LNCaP clone FGC (cell line): ENCODE measurements at regions not wholly inside any gene's neighbourhood (a gene's known extent, or its start where the extent isn't known, plus 50 kb on each side); places are given as distances from the start of the nearest gene placed in this dataset.

Experiments
- DNase-seq: peaks from one replicate; pipeline ENCODE4 v3.0.0-alpha.2; 2011; ENCODE audit warnings: low read depth
- H3K4me3 ChIP-seq: 2 replicates; pipeline ENCODE4 v1.5.1; 2011; ENCODE audit warnings: mild to moderate bottlenecking, low read depth, low read length, control low read depth
- TF ChIP-seq, protein P1 (sequence below): IDR thresholded peaks from 2 replicates; pipeline ENCODE4 v1.5.1; 2012; ENCODE audit warnings: mild to moderate bottlenecking; ENCODE audit not compliant: control insufficient read depth, insufficient read depth; ENCODE audit errors: extremely low read depth

GRCh38 chr3:144923046-144923775 is 951.6 kb downstream of the DIPK2A start:
- TF ChIP-seq, protein P1, sequence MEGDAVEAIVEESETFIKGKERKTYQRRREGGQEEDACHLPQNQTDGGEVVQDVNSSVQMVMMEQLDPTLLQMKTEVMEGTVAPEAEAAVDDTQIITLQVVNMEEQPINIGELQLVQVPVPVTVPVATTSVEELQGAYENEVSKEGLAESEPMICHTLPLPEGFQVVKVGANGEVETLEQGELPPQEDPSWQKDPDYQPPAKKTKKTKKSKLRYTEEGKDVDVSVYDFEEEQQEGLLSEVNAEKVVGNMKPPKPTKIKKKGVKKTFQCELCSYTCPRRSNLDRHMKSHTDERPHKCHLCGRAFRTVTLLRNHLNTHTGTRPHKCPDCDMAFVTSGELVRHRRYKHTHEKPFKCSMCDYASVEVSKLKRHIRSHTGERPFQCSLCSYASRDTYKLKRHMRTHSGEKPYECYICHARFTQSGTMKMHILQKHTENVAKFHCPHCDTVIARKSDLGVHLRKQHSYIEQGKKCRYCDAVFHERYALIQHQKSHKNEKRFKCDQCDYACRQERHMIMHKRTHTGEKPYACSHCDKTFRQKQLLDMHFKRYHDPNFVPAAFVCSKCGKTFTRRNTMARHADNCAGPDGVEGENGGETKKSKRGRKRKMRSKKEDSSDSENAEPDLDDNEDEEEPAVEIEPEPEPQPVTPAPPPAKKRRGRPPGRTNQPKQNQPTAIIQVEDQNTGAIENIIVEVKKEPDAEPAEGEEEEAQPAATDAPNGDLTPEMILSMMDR: no peak
- no peak for DNase-seq
- H3K4me3 ChIP-seq: no peak overlapping the region

DNA sequence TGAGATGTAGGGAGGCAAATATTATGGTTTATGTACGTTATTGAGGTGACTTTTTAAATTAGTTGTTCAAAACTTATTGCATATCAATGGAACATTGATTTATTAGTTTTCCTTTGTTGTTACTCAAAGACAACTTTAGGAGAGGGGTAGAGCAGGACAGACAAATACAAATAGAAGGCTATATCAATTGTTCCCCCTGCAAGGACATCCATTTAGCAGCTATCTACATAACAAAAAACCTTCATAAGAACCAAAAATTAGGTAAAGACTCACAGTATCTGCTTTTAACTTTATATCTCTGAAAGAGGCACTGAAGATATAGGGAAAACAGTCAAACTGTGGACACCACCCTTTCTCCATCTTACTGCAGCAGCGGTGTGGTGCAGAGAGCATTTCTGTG is 958.8 kb downstream of the DIPK2A start:
- DNase-seq: no peak
- TF ChIP-seq, protein P1: no peak
- H3K4me3 ChIP-seq: no peak overlapping the region

- H3K4me3 ChIP-seq: no peak overlapping the region
- TF ChIP-seq, protein P1: no peak
- no peak for DNase-seq
Measured at GRCh38 chr3:144931590-144931989, 960.0 kb downstream of the DIPK2A start.

GRCh38 chr3:144942093-144942837 is 970.6 kb downstream of the DIPK2A start:
- TF ChIP-seq, protein P1: no peak
- DNase-seq: no peak
- no peak overlapping the region for H3K4me3 ChIP-seq

DNA sequence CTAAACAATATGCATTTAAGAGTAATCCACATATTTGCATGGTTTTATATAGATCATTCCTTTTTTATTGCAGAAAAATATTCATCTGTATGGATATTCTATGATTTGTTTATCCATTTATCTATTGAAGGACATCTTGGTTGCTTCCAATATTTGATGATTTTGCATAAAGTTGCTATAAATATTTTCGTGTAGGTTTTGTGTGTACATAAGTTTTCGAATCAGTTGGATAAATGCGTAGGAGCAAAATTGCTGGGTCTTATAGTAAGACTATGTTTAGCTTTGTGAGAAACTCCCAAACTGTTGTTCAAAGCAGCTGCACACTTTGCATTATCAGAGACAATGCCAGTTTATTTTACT is 971.2 kb downstream of the DIPK2A start:
- DNase-seq: no peak
- no peak overlapping the region for H3K4me3 ChIP-seq
- TF ChIP-seq, protein P1: no peak

DNA sequence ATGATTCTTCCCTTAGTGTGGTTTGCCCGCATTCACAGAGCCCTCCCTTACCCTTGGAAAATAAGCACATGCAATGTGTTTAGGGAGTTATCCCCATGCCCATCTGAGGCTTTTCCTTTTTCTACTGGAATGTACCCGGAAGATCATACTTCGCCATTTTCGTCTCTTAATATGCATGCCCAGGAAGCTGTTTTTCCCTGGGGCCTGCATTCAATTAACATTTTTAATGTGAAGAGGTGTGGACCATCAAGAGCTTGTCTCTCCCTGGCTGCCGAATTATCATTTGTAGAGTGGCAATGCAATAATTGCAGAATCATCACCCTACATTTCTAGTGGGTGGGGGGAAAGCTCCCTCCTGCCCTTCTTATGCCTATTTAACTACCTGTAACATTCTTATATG is 976.3 kb downstream of the DIPK2A start:
- TF ChIP-seq, protein P1: no peak
- no peak overlapping the region for H3K4me3 ChIP-seq
- DNase-seq: no peak
